PC-3 (cell line): ENCODE measurements at regions not wholly inside any gene's neighbourhood (a gene's known extent, or its start where the extent isn't known, plus 50 kb on each side); places are given as distances from the start of the nearest gene placed in this dataset.

ENCODE experiments used
- ATAC-seq: fragments of 200-7000 bp; cut with Tn5 transposase; 2 replicates; pipeline ENCODE4 v1.9.1; 2020; ENCODE audit warnings: mild to moderate bottlenecking, moderate library complexity
- BruUV-seq: library from RNA; stranded (reverse); fragments of 400-500 nt; replicated peaks from 2 replicates; lab custom pipeline; 2021; lab: Mats Ljungman, UMichigan
- CTCF ChIA-PET: fragments of 300-600 bp; sonication (Branson Sonifier 250); formaldehyde crosslinking; loops from one replicate; lab custom pipeline; 2022; ENCODE audit warnings: antibody characterized with exemption; lab: Charles Lee
- POLR2A ChIA-PET: fragments of 300-600 bp; sonication (Branson Sonifier 250); formaldehyde crosslinking; loops from one replicate; lab custom pipeline; 2022; ENCODE audit warnings: antibody characterized with exemption; ENCODE audit not compliant: unreplicated experiment; lab: Charles Lee
- DNase-seq: peaks from one replicate; pipeline ENCODE4 v3.0.0-alpha.2; 2015
- H2AFZ ChIP-seq: fragments of 300-600 bp; sonication (generic); 2 replicates; pipeline ENCODE4 v1.6.0; 2016; ENCODE audit warnings: antibody characterized with exemption, low read length
- H3F3A ChIP-seq: fragments of 300-600 bp; sonication (generic); one replicate; pipeline ENCODE4 v1.6.0; 2017; ENCODE audit warnings: antibody characterized with exemption, low read length, control low read depth, mild to moderate bottlenecking; ENCODE audit not compliant: unreplicated experiment
- H3K27ac ChIP-seq: fragments of 300-600 bp; sonication (generic); 2 replicates; pipeline ENCODE4 v1.5.1; 2016; ENCODE audit warnings: mild to moderate bottlenecking, low read length
- H3K27me3 ChIP-seq: fragments of 300-600 bp; sonication (generic); 2 replicates; pipeline ENCODE4 v1.6.1; 2016; ENCODE audit warnings: low read length, mixed read lengths
- H3K36me3 ChIP-seq: fragments of 300-600 bp; sonication (generic); 2 replicates; pipeline ENCODE4 v1.6.1; 2016; ENCODE audit warnings: low read depth, mixed run types, low read length, mixed read lengths
- H3K4me1 ChIP-seq: fragments of 300-600 bp; sonication (generic); 2 replicates; pipeline ENCODE4 v1.5.1; 2016; ENCODE audit warnings: low read length; ENCODE audit not compliant: insufficient read depth
- H3K4me2 ChIP-seq: fragments of 300-600 bp; sonication (generic); 2 replicates; pipeline ENCODE4 v1.6.0; 2016; ENCODE audit warnings: low read length
- H3K4me3 ChIP-seq: fragments of 300-600 bp; sonication (generic); 2 replicates; pipeline ENCODE4 v1.5.1; 2016; ENCODE audit warnings: mild to moderate bottlenecking, low read length, mixed read lengths
- H3K79me2 ChIP-seq: fragments of 300-600 bp; sonication (generic); 2 replicates; pipeline ENCODE4 v1.6.1; 2017; ENCODE audit warnings: low read length, mixed read lengths
- H3K9ac ChIP-seq: fragments of 300-600 bp; sonication (generic); 2 replicates; pipeline ENCODE4 v1.6.0; 2016; ENCODE audit warnings: mild to moderate bottlenecking, low read length
- H3K9me2 ChIP-seq: fragments of 300-600 bp; sonication (generic); replicated peaks from 2 replicates; pipeline ENCODE4 v1.6.1; 2016; ENCODE audit warnings: mixed run types, low read length, mixed read lengths
- H3K9me3 ChIP-seq: fragments of 300-600 bp; sonication (generic); 2 replicates; pipeline ENCODE4 v1.6.1; 2016; ENCODE audit warnings: low read length, mixed read lengths
- H4K20me1 ChIP-seq: fragments of 300-600 bp; sonication (generic); 2 replicates; pipeline ENCODE4 v1.6.1; 2016; ENCODE audit warnings: low read length, mixed read lengths
- CTCF ChIP-seq: fragments of 300-600 bp; sonication (generic); conservative IDR thresholded peaks from 2 replicates; pipeline ENCODE4 v1.5.1; 2017; ENCODE audit warnings: antibody characterized with exemption, low read depth, mild to moderate bottlenecking, low read length
- EZH2 ChIP-seq: fragments of 300-600 bp; sonication (generic); IDR thresholded peaks from one replicate; pipeline ENCODE4 v1.6.1; 2017; ENCODE audit warnings: antibody characterized with exemption, mild to moderate bottlenecking, low read length; ENCODE audit not compliant: unreplicated experiment
- EZH2phosphoT487 ChIP-seq: fragments of 300-600 bp; sonication (generic); IDR thresholded peaks from 2 replicates; pipeline ENCODE4 v1.6.1; 2018; ENCODE audit warnings: mild to moderate bottlenecking, antibody characterized with exemption, low read length, borderline replicate concordance
- intact Hi-C: fragments of 100-400 bp; cut with micrococcal nuclease; formaldehyde crosslinking; loops from 2 replicates; pipeline ENCODE4 v1.9.0; 2023

DNA sequence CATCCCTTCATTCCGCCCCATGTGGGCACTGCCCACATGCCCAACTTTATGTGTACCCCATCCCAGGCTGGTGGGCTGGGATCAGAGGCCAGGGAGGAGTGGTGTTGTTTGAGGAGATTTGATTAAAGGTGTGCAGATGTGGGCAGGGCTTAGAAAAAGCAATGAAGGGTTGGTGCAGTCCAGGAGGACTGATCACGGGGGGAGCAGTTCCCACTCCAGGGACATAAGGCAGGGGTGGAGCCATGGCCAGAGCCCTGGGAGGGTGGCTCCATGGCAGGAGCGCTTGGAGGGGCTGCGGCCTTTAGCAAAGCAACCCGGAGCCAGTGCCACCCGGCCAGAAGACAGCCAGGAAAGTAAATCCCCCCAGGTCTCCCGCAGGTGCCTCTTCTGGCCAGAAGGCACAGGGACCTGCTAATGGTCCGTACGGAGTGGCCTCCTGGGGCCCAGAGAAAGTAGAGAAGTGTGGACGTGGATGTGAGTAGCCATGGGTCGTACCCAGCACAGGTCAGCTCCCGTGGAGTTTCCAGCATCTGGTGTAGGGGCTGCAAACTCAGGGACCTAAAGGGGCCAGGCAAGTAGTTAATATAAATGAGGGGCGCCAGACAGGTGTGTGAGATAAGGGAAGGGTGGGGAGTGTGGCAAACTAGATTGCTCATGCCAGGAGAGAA is 62.1 kb upstream of the APCDD1L start:
- no peaks in the 10 kb centered on the region for H3K27me3 ChIP-seq
- no peaks in the 10 kb centered on the region for H3K9me2 ChIP-seq
- no peak overlapping the region for H3K27ac ChIP-seq
- POLR2A ChIA-PET: no interaction called here
- CTCF ChIA-PET: no interaction called here
- no peak overlapping the region for H3K4me2 ChIP-seq
- no peaks in the 10 kb centered on the region for H3K4me1 ChIP-seq
- ATAC-seq (no peak), DNase-seq (no peak)
- no peaks in the 10 kb centered on the region for H4K20me1 ChIP-seq
- no TSS peak for BruUV-seq
- H3K79me2 ChIP-seq: no peaks in the 10 kb centered on the region
- H3K9me3 ChIP-seq: no peaks in the 10 kb centered on the region; the same call in 1 of the 2 replicates
- no peaks in the 10 kb centered on the region for H3K36me3 ChIP-seq
- no peak overlapping the region for H3K4me3 ChIP-seq
- TF ChIP-seq EZH2 (no peak), CTCF (no peak), EZH2phosphoT487 (no peak)
- no peaks in the 10 kb centered on the region for H3F3A ChIP-seq
- H2AFZ ChIP-seq: no peak overlapping the region
- H3K9ac ChIP-seq: no peak overlapping the region
- intact Hi-C loops: no loop called here

DNA sequence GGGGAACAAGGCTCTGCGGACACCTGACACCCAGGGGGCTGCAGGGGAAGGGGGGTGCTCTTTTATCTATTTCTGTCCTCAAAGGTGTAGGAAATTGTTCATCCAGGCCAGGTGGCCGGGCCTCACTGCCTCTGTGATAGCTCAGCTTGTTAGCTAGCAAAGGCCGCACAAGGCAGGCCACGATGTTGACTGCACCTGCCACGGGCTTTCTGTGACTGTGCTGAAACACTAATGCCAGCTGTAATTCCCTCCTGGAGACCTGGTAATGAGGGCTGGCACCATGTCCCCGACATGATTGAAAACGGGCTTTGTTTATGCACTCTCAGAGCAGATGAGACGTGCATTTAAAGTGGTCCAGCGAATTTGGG is 61.4 kb upstream of the APCDD1L start:
- Histone ChIP-seq H3F3A (no peaks in the 10 kb centered on the region), H3K4me3 (no peak overlapping the region), H3K27ac (no peak overlapping the region), H3K9me3 (no peaks in the 10 kb centered on the region), H4K20me1 (no peaks in the 10 kb centered on the region), H3K9ac (no peak overlapping the region), H3K4me1 (no peaks in the 10 kb centered on the region), H2AFZ (no peak overlapping the region), H3K4me2 (no peak overlapping the region), H3K9me2 (no peaks in the 10 kb centered on the region), H3K27me3 (no peaks in the 10 kb centered on the region), H3K79me2 (no peaks in the 10 kb centered on the region), H3K36me3 (no peaks in the 10 kb centered on the region)
- ATAC-seq: no peak
- BruUV-seq: no TSS peak
- CTCF ChIA-PET: no interaction called here
- no peak for TF ChIP-seq CTCF
- TF ChIP-seq EZH2phosphoT487: no peak
- no peak for TF ChIP-seq EZH2
- no peak for DNase-seq
- POLR2A ChIA-PET: interaction anchor here (0.5 kb wide), 1 partner anchor 74 kb away, joined by 5 read pairs; no protein-coding TSS in a partner anchor
- intact Hi-C loops: no loop called here

DNA sequence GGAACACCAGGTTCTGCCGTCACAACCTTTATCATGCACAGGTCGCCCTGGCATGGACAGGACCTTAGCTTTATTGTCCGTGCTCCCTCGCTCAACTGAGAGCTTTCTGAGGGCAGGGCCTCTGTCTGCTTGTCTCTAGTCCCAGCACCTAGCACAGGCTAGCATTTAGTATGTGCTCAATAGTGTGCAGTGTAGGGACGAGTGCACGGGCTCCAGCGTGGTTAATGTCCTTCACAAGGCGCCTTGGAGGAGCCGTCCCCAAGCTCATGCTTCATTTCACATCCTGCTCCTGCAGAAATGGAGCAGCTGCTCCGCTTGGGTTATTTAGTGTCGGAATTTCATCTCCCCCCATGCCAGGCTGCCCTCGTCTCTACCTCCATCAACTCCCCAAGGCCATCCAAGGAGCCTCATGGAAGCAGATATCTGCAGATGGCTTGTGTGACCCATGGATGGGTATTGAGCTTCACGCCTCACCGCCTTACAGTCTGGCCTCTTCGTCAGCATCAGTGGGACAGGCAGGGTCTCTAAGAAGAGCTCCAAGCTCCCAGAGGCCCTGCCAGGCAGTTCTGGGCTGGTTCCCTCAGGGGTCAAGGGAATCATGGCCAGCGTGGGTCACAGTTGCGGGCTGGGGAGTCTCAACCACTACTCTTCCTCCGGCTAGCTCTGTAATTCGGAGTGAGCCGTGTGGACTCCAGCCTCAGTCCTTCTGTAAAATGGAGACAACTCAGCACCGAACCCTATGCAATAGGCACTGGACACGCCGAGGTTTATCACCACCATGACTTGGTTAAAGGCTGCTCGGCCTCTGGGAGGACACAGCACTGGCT is 60.8 kb upstream of the APCDD1L start:
- Histone ChIP-seq H3K79me2 (no peaks in the 10 kb centered on the region), H3K9ac (no peak overlapping the region), H3K9me2 (no peaks in the 10 kb centered on the region), H3K27ac (no peak overlapping the region), H3K9me3 (no peaks in the 10 kb centered on the region), H3K4me2 (no peak overlapping the region), H3K4me1 (no peaks in the 10 kb centered on the region), H3F3A (no peaks in the 10 kb centered on the region), H3K27me3 (no peaks in the 10 kb centered on the region), H4K20me1 (no peaks in the 10 kb centered on the region), H3K4me3 (no peak overlapping the region), H3K36me3 (no peaks in the 10 kb centered on the region), H2AFZ (no peak overlapping the region)
- no peak for ATAC-seq
- intact Hi-C loops: no loop called here
- DNase-seq: no peak
- TF ChIP-seq EZH2phosphoT487: no peak
- TF ChIP-seq EZH2: no peak
- TF ChIP-seq CTCF: no peak
- no TSS peak for BruUV-seq
- ChIA-PET CTCF (no interaction called here), POLR2A (interaction anchor here (0.5 kb wide), 1 partner anchor 75 kb away, joined by 5 read pairs; no protein-coding TSS in a partner anchor)
